A673 (cell line): ENCODE measurements at regions not wholly inside any gene's neighbourhood (a gene's known extent, or its start where the extent isn't known, plus 50 kb on each side); places are given as distances from the start of the nearest gene placed in this dataset.

Experiments
- BruUV-seq: library from RNA; stranded (reverse); fragments of 400-500 nt; replicated peaks from 2 replicates; lab custom pipeline; 2021; lab: Mats Ljungman, UMichigan
- CTCF ChIA-PET: fragments of 300-600 bp; sonication (Branson Sonifier 250); formaldehyde crosslinking; loops from one replicate; lab custom pipeline; 2022; ENCODE audit warnings: antibody characterized with exemption; lab: Charles Lee
- POLR2A ChIA-PET: fragments of 300-600 bp; sonication (Branson Sonifier 250); formaldehyde crosslinking; loops from one replicate; lab custom pipeline; 2022; ENCODE audit warnings: antibody characterized with exemption; ENCODE audit not compliant: low non-redundant PET; lab: Charles Lee
- DNase-seq: peaks from one replicate; pipeline ENCODE4 v3.0.0-alpha.2; 2015; ENCODE audit warnings: low spot score
- H3K27ac ChIP-seq: fragments of 200-600 bp; sonication (generic); 2 replicates; pipeline ENCODE4 v1.5.1; 2016; ENCODE audit warnings: mixed run types, low read depth, mild to moderate bottlenecking, mixed read lengths, antibody characterized with exemption, low read length; ENCODE audit not compliant: poor library complexity, severe bottlenecking
- H3K27me3 ChIP-seq: fragments of 200-600 bp; sonication (generic); replicated peaks from 2 replicates; pipeline ENCODE4 v1.6.1; 2017; ENCODE audit warnings: mixed run types, low read depth, mild to moderate bottlenecking, mixed read lengths, antibody characterized with exemption, low read length; ENCODE audit not compliant: insufficient read depth, poor library complexity
- H3K36me3 ChIP-seq: fragments of 200-600 bp; sonication (generic); 2 replicates; pipeline ENCODE4 v1.6.1; 2016; ENCODE audit warnings: mixed run types, mild to moderate bottlenecking, mixed read lengths, antibody characterized with exemption, low read length; ENCODE audit not compliant: insufficient read depth, poor library complexity, severe bottlenecking
- H3K4me1 ChIP-seq: fragments of 200-600 bp; sonication (generic); 2 replicates; pipeline ENCODE4 v1.6.1; 2017; ENCODE audit warnings: mixed run types, mild to moderate bottlenecking, mixed read lengths, antibody characterized with exemption, low read length; ENCODE audit not compliant: insufficient read depth, poor library complexity, severe bottlenecking
- H3K4me3 ChIP-seq: fragments of 200-600 bp; sonication (generic); 2 replicates; pipeline ENCODE4 v1.5.1; 2016; ENCODE audit warnings: low read depth, mixed run types, mild to moderate bottlenecking, mixed read lengths, low read length; ENCODE audit not compliant: poor library complexity, severe bottlenecking
- H3K9me3 ChIP-seq: fragments of 200-600 bp; sonication (generic); 2 replicates; pipeline ENCODE4 v1.6.1; 2016; ENCODE audit warnings: mixed run types, low read depth, mild to moderate bottlenecking, mixed read lengths, antibody characterized with exemption, low read length; ENCODE audit not compliant: poor library complexity, severe bottlenecking
- CTCF ChIP-seq: fragments of 300-800, 200-600 bp; sonication (generic); conservative IDR thresholded peaks from 2 replicates; pipeline ENCODE4 v1.5.1; 2017; ENCODE audit warnings: low read depth, mild to moderate bottlenecking, antibody characterized with exemption, low read length, moderate library complexity, mixed read lengths
- EZH2 ChIP-seq: fragments of 200-600 bp; sonication (generic); IDR thresholded peaks from 2 replicates; pipeline ENCODE4 v1.6.1; 2017; ENCODE audit warnings: borderline replicate concordance, low read depth, mild to moderate bottlenecking, mixed read lengths, antibody characterized with exemption, low read length; ENCODE audit not compliant: poor library complexity, severe bottlenecking
- intact Hi-C: fragments of 100-400 bp; cut with micrococcal nuclease; formaldehyde crosslinking; loops from one replicate; pipeline ENCODE4 v1.10.0; 2022; ENCODE audit not compliant: unreplicated experiment

GRCh38 chr2:21401022-21401698, 277.4 kb downstream of the TDRD15 start:
- ChIA-PET CTCF (no interaction called here), POLR2A (no interaction called here)
- Histone ChIP-seq H3K9me3 (no peaks in the 10 kb centered on the region), H3K27me3 (no peaks in the 10 kb centered on the region), H3K27ac (no peak overlapping the region), H3K4me3 (no peak overlapping the region), H3K36me3 (no peaks in the 10 kb centered on the region), H3K4me1 (no peaks in the 10 kb centered on the region)
- DNase-seq: no peak
- intact Hi-C loops: no loop called here
- no peak for TF ChIP-seq CTCF
- no peak for TF ChIP-seq EZH2
- no TSS peak for BruUV-seq

- POLR2A ChIA-PET: no interaction called here
Observed at GRCh38 chr2:21404137-21404536, 280.4 kb downstream of the TDRD15 start.

GRCh38 chr2:21404827-21405625, 281.3 kb downstream of the TDRD15 start:
- H3K27ac ChIP-seq: no peak overlapping the region
- no peaks in the 10 kb centered on the region for H3K9me3 ChIP-seq
- TF ChIP-seq CTCF (no peak), EZH2 (no peak)
- peak; percentile 21 for DNase-seq
- no TSS peak for BruUV-seq
- no peaks in the 10 kb centered on the region for H3K36me3 ChIP-seq
- POLR2A ChIA-PET: no interaction called here
- intact Hi-C loops: no loop called here
- no peak overlapping the region for H3K4me3 ChIP-seq
- no peaks in the 10 kb centered on the region for H3K4me1 ChIP-seq
- no peaks in the 10 kb centered on the region for H3K27me3 ChIP-seq
- CTCF ChIA-PET: no interaction called here

More at GRCh38 chr2:21404137-21404536, 280.4 kb downstream of the TDRD15 start:
- Histone ChIP-seq H3K4me3 (no peak overlapping the region), H3K27ac (no peak overlapping the region), H3K27me3 (no peaks in the 10 kb centered on the region), H3K36me3 (no peaks in the 10 kb centered on the region), H3K4me1 (no peaks in the 10 kb centered on the region), H3K9me3 (no peaks in the 10 kb centered on the region)
- intact Hi-C loops: no loop called here
- CTCF ChIA-PET: no interaction called here
- no TSS peak for BruUV-seq
- no peak for DNase-seq
- TF ChIP-seq CTCF (no peak), EZH2 (no peak)
